ENCODE measurements at regions not wholly inside any gene's neighbourhood (a gene's known extent, or its start where the extent isn't known, plus 50 kb on each side); places are given as distances from the start of the nearest gene placed in this dataset.

- TF ChIP-seq, protein P1, sequence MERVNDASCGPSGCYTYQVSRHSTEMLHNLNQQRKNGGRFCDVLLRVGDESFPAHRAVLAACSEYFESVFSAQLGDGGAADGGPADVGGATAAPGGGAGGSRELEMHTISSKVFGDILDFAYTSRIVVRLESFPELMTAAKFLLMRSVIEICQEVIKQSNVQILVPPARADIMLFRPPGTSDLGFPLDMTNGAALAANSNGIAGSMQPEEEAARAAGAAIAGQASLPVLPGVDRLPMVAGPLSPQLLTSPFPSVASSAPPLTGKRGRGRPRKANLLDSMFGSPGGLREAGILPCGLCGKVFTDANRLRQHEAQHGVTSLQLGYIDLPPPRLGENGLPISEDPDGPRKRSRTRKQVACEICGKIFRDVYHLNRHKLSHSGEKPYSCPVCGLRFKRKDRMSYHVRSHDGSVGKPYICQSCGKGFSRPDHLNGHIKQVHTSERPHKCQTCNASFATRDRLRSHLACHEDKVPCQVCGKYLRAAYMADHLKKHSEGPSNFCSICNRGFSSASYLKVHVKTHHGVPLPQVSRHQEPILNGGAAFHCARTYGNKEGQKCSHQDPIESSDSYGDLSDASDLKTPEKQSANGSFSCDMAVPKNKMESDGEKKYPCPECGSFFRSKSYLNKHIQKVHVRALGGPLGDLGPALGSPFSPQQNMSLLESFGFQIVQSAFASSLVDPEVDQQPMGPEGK (CRISPR knock-in tag; IDR thresholded peaks at IDR 0.05; ENCODE audit: borderline replicate concordance): no peak
- TF ChIP-seq RARB (CRISPR knock-in tag; IDR thresholded peaks at IDR 0.05) (no peak), ZFP30 (CRISPR knock-in tag; IDR thresholded peaks at IDR 0.05) (no peak), SNAI2 (CRISPR knock-in tag; IDR thresholded peaks at IDR 0.05) (no peak)
- TF ChIP-seq, protein P2, sequence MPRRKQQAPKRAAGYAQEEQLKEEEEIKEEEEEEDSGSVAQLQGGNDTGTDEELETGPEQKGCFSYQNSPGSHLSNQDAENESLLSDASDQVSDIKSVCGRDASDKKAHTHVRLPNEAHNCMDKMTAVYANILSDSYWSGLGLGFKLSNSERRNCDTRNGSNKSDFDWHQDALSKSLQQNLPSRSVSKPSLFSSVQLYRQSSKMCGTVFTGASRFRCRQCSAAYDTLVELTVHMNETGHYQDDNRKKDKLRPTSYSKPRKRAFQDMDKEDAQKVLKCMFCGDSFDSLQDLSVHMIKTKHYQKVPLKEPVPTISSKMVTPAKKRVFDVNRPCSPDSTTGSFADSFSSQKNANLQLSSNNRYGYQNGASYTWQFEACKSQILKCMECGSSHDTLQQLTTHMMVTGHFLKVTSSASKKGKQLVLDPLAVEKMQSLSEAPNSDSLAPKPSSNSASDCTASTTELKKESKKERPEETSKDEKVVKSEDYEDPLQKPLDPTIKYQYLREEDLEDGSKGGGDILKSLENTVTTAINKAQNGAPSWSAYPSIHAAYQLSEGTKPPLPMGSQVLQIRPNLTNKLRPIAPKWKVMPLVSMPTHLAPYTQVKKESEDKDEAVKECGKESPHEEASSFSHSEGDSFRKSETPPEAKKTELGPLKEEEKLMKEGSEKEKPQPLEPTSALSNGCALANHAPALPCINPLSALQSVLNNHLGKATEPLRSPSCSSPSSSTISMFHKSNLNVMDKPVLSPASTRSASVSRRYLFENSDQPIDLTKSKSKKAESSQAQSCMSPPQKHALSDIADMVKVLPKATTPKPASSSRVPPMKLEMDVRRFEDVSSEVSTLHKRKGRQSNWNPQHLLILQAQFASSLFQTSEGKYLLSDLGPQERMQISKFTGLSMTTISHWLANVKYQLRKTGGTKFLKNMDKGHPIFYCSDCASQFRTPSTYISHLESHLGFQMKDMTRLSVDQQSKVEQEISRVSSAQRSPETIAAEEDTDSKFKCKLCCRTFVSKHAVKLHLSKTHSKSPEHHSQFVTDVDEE (CRISPR knock-in tag; IDR thresholded peaks at IDR 0.05): no peak
Measured at GRCh38 chr18:55142410-55142809, 183.1 kb upstream of the CCDC68 start.
